HEK293 (cell line): ENCODE measurements at regions not wholly inside any gene's neighbourhood (a gene's known extent, or its start where the extent isn't known, plus 50 kb on each side); places are given as distances from the start of the nearest gene placed in this dataset.
A peak's percentile ranks its signal among the peaks of the same experiment; 100 is the strongest.

Source experiments
- CTCF ChIA-PET: fragments of 350-600 bp; formaldehyde crosslinking; extraction: SDS; loops from one replicate; lab custom pipeline; 2021; ENCODE audit warnings: antibody characterized with exemption; lab: Yijun Ruan, JAX
- POLR2A ChIA-PET: fragments of 300-600 bp; formaldehyde crosslinking; extraction: SDS; loops from one replicate; lab custom pipeline; 2020; ENCODE audit warnings: antibody characterized with exemption, inconsistent platforms; lab: Yijun Ruan, JAX
- H3K27ac ChIP-seq: fragments of 200-500 bp; sonication (Bioruptor generic); 2 replicates; pipeline ENCODE4 v1.5.1; 2014; ENCODE audit warnings: low read depth, low read length, control low read depth, inconsistent platforms; ENCODE audit errors: extremely low read depth
- H3K36me3 ChIP-seq, 2 experiments: fragments of 200-500 bp in 1 of 2; sonication (Bioruptor generic) in 1 of 2; 1 replicate in 1 of 2; 2 replicates in 1 of 2; pipeline ENCODE4 v1.5.1; 2014 to 2017; ENCODE audit warnings: inconsistent platforms in 2 of 2, low read length in 2 of 2; ENCODE audit not compliant: control insufficient read depth in 2 of 2, insufficient read depth in 1 of 2
- H3K4me1 ChIP-seq: fragments of 200-500 bp; sonication (Bioruptor generic); 2 replicates; pipeline ENCODE4 v1.5.1; 2014; ENCODE audit warnings: mild to moderate bottlenecking, low read length, inconsistent platforms; ENCODE audit not compliant: control insufficient read depth, insufficient read depth
- H3K4me3 ChIP-seq: 2 replicates; pipeline ENCODE4 v1.5.1; 2011; ENCODE audit warnings: low read depth, mild to moderate bottlenecking, control low read depth, low read length, moderate library complexity
- H3K9me3 ChIP-seq: fragments of 200-500 bp; sonication (Bioruptor generic); 2 replicates; pipeline ENCODE4 v1.5.1; 2014; ENCODE audit warnings: low read depth, low read length, inconsistent platforms; ENCODE audit not compliant: control insufficient read depth, insufficient read depth
- KLF9 ChIP-seq: fragments of 450-650 bp; formaldehyde crosslinking; IDR thresholded peaks from 2 replicates; pipeline ENCODE4 v1.5.1; 2016; ENCODE audit warnings: missing biosample characterization, missing genetic modification characterization, low read depth
- OSR2 ChIP-seq: fragments of 450-650 bp; formaldehyde crosslinking; IDR thresholded peaks from 2 replicates; pipeline ENCODE4 v1.5.1; 2016; ENCODE audit warnings: missing biosample characterization, missing genetic modification characterization
- TRIM28 ChIP-seq: IDR thresholded peaks from 2 replicates; pipeline ENCODE4 v1.6.1; 2011; ENCODE audit warnings: low read length, control low read depth, borderline replicate concordance
- ZNF221 ChIP-seq: fragments of 450-650 bp; formaldehyde crosslinking; IDR thresholded peaks from 2 replicates; pipeline ENCODE4 v1.5.1; 2017; ENCODE audit warnings: missing biosample characterization, missing genetic modification characterization, borderline replicate concordance
- ZNF23 ChIP-seq: fragments of 450-650 bp; formaldehyde crosslinking; IDR thresholded peaks from 2 replicates; pipeline ENCODE4 v1.5.1; 2016; ENCODE audit warnings: missing biosample characterization, missing genetic modification characterization, borderline replicate concordance
- ZNF292 ChIP-seq: fragments of 450-650 bp; formaldehyde crosslinking; IDR thresholded peaks from 2 replicates; pipeline ENCODE4 v1.5.1; 2016; ENCODE audit warnings: low read depth, missing biosample characterization, missing genetic modification characterization, borderline replicate concordance
- ZNF366 ChIP-seq: fragments of 450-650 bp; formaldehyde crosslinking; conservative IDR thresholded peaks from 2 replicates; pipeline ENCODE4 v1.5.1; 2016; ENCODE audit warnings: missing biosample characterization, missing genetic modification characterization
- ZNF391 ChIP-seq: fragments of 450-650 bp; formaldehyde crosslinking; IDR thresholded peaks from 2 replicates; pipeline ENCODE4 v1.5.1; 2016; ENCODE audit warnings: low read depth, missing biosample characterization, missing genetic modification characterization, borderline replicate concordance
- ZNF501 ChIP-seq: fragments of 450-650 bp; formaldehyde crosslinking; IDR thresholded peaks from 2 replicates; pipeline ENCODE4 v1.5.1; 2016; ENCODE audit warnings: missing biosample characterization, missing genetic modification characterization
- ZNF585B ChIP-seq: fragments of 450-650 bp; formaldehyde crosslinking; IDR thresholded peaks from 2 replicates; pipeline ENCODE4 v1.5.1; 2016; ENCODE audit warnings: missing biosample characterization, missing genetic modification characterization
- ZNF791 ChIP-seq: fragments of 450-650 bp; formaldehyde crosslinking; IDR thresholded peaks from 2 replicates; pipeline ENCODE4 v1.5.1; 2016; ENCODE audit warnings: missing biosample characterization, missing genetic modification characterization
- ZNF830 ChIP-seq: fragments of 450-650 bp; IDR thresholded peaks from 2 replicates; pipeline ENCODE4 v1.5.0; 2018; ENCODE audit warnings: missing biosample characterization, missing genetic modification characterization, low read depth, mild to moderate bottlenecking, moderate library complexity
- ZSCAN23 ChIP-seq: fragments of 450-650 bp; formaldehyde crosslinking; IDR thresholded peaks from 2 replicates; pipeline ENCODE4 v1.5.1; 2016; ENCODE audit warnings: missing biosample characterization, missing genetic modification characterization
- TF ChIP-seq, protein P1 (sequence below): fragments of 450-650 bp; formaldehyde crosslinking; IDR thresholded peaks from 2 replicates; pipeline ENCODE4 v1.5.1; 2016; ENCODE audit warnings: missing biosample characterization, missing genetic modification characterization
- TF ChIP-seq, protein P2 (sequence below): fragments of 450-650 bp; formaldehyde crosslinking; IDR thresholded peaks from 2 replicates; pipeline ENCODE4 v1.5.1; 2016; ENCODE audit warnings: missing biosample characterization, missing genetic modification characterization

DNA sequence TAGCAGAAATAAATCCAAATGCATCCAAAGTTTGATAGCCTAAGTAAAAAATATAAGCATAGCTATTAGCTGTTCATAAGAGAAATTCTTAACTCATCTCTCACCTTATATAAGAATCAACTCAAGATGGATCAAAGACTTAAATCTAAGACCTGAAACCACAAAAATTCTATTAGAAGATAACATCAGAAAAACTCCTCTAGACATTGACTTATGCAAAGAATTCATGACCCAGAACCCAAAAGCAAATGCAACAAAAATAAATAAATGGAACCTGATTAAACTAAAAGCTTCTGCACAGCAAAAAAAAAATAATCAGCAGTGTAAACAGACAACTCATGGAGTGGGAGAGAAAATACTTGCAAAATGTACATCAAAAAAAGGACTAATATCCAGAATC lies 184.3 kb downstream of the TFAP2A start:
- no peak overlapping the region for H3K4me3 ChIP-seq
- H3K36me3 ChIP-seq, result no peaks in the 10 kb centered on the region
- no peak for TF ChIP-seq ZNF791
- no peak for TF ChIP-seq ZNF585B
- TF ChIP-seq ZNF292 (tag by site-specific recombination), result no peak
- TF ChIP-seq KLF9 (tag by site-specific recombination), result no peak
- TF ChIP-seq, all 188 proteins: peak for 0
- 0 out of 2 replicates have a peak, but pooled peaks cover 3% of the 10 kb centered on the region for H3K4me1 ChIP-seq
- POLR2A ChIA-PET, result interaction anchor here (0.6 kb wide), 1 partner anchor 211 kb away, joined by 3 read pairs; no protein-coding TSS in a partner anchor
- peaks cover 3% of the 10 kb centered on the region; the same call in 1 of the 2 replicates for H3K9me3 ChIP-seq
- CTCF ChIA-PET, result interaction anchor here (0.6 to 0.8 kb wide), 2 partner anchors 74 to 199 kb away, joined by 3 read pairs; no protein-coding TSS in a partner anchor
- no peak overlapping the region for H3K27ac ChIP-seq

DNA sequence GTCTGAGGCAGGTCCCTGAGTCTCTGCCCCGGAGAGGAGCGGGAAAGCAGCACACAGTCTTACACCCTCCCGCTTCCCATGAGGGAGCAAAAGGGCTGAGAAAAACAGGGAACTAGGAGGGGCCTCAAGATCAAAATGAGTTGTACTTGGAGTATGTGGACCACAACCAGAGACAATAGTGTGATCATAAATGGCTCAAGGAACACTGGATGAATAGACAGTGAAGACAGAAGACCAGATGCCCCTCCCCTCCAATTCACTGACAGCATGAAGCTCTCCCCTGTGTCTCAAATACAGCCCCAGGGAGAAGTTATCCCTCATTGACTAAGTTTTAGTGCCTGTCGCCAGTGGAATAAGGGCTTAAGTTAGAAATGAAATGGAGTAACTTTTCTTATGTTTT lies 191.0 kb downstream of the TFAP2A start:
- Histone ChIP-seq H3K4me1 (no peaks in the 10 kb centered on the region), H3K27ac (no peak overlapping the region), H3K4me3 (no peak overlapping the region), H3K36me3 (no peaks in the 10 kb centered on the region), H3K9me3 (peaks cover 3% of the 10 kb centered on the region; the same call in 1 of the 2 replicates)
- ChIA-PET POLR2A (no interaction called here), CTCF (no interaction called here)
- TF ChIP-seq ZNF391 (tag by site-specific recombination), result no peak
- TF ChIP-seq ZNF366 (tag by site-specific recombination), result no peak
- TF ChIP-seq ZNF830 (tag by site-specific recombination), result no peak
- no peak for TF ChIP-seq TRIM28
- TF ChIP-seq ZSCAN23 (tag by site-specific recombination), result no peak
- TF ChIP-seq, protein P1, sequence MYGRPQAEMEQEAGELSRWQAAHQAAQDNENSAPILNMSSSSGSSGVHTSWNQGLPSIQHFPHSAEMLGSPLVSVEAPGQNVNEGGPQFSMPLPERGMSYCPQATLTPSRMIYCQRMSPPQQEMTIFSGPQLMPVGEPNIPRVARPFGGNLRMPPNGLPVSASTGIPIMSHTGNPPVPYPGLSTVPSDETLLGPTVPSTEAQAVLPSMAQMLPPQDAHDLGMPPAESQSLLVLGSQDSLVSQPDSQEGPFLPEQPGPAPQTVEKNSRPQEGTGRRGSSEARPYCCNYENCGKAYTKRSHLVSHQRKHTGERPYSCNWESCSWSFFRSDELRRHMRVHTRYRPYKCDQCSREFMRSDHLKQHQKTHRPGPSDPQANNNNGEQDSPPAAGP (tag by site-specific recombination), result no peak

DNA sequence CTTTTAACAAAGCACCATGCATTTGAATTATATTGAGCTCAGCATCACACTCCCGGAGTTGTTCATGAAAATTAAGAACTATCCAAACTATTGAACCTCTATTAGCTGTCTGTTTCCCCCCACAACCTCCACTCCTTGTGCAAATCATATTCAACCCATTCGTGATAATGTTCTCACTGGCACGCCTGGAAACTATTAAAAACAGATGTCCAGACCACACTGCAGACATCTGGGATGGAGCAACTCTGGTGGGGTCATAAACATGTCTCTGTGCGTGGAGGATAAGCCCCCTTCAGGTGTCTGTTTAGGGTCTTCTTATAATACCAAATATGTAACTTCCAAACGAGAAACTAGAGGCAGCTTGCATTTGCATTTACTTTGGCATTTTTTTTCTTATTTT lies 193.7 kb downstream of the TFAP2A start:
- Histone ChIP-seq H3K9me3 (no peaks in the 10 kb centered on the region), H3K4me3 (no peak overlapping the region), H3K27ac (no peak overlapping the region), H3K36me3 (no peaks in the 10 kb centered on the region), H3K4me1 (no peaks in the 10 kb centered on the region)
- CTCF ChIA-PET, result interaction anchor here (0.7 kb wide), 1 partner anchor 63 kb away, joined by 3 read pairs; no protein-coding TSS in a partner anchor
- POLR2A ChIA-PET, result interaction anchor here (0.7 kb wide), 1 partner anchor 165 kb away, joined by 3 read pairs; no protein-coding TSS in a partner anchor
- no peak for TF ChIP-seq OSR2 (tag by site-specific recombination)
- TF ChIP-seq, protein P2, sequence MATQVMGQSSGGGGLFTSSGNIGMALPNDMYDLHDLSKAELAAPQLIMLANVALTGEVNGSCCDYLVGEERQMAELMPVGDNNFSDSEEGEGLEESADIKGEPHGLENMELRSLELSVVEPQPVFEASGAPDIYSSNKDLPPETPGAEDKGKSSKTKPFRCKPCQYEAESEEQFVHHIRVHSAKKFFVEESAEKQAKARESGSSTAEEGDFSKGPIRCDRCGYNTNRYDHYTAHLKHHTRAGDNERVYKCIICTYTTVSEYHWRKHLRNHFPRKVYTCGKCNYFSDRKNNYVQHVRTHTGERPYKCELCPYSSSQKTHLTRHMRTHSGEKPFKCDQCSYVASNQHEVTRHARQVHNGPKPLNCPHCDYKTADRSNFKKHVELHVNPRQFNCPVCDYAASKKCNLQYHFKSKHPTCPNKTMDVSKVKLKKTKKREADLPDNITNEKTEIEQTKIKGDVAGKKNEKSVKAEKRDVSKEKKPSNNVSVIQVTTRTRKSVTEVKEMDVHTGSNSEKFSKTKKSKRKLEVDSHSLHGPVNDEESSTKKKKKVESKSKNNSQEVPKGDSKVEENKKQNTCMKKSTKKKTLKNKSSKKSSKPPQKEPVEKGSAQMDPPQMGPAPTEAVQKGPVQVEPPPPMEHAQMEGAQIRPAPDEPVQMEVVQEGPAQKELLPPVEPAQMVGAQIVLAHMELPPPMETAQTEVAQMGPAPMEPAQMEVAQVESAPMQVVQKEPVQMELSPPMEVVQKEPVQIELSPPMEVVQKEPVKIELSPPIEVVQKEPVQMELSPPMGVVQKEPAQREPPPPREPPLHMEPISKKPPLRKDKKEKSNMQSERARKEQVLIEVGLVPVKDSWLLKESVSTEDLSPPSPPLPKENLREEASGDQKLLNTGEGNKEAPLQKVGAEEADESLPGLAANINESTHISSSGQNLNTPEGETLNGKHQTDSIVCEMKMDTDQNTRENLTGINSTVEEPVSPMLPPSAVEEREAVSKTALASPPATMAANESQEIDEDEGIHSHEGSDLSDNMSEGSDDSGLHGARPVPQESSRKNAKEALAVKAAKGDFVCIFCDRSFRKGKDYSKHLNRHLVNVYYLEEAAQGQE (tag by site-specific recombination), result 0 out of 2 replicates have a peak, but pooled peaks have one; percentile 1

DNA sequence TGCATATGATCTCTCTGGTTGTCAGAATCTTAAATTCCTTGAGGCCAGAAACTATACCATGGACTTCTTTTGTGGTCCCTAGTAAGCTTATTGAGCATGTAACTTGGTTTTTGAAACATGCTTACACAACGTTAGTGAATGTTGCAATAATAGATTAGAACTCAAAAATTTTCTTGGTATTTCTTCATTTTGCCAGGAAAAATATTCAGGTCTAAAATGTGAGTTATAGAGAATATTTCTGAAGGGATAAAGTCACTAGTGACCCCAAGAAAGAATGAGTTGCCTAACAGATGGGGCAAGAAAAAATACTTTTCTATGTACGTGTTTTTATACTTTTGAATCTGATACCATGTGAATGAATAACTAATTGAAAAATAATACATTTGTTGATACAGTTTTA lies 195.4 kb downstream of the TFAP2A start:
- Histone ChIP-seq H3K4me3 (no peak overlapping the region), H3K36me3 (no peaks in the 10 kb centered on the region), H3K4me1 (no peaks in the 10 kb centered on the region), H3K27ac (no peak overlapping the region), H3K9me3 (no peaks in the 10 kb centered on the region)
- ChIA-PET POLR2A (no interaction called here), CTCF (no interaction called here)
- TF ChIP-seq ZNF501 (tag by site-specific recombination), result no peak
- TF ChIP-seq ZNF23 (tag by site-specific recombination), result no peak
- TF ChIP-seq ZNF221 (tag by site-specific recombination), result no peak
